Lung (tissue), 11 donors: ENCODE measurements at regions not wholly inside any gene's neighbourhood (a gene's known extent, or its start where the extent isn't known, plus 50 kb on each side); places are given as distances from the start of the nearest gene placed in this dataset.

Experiments
- ATAC-seq: fragments of 200-7000 bp; cut with Tn5 transposase; one replicate; pipeline ENCODE4 v1.9.1; 2020; ENCODE audit warnings: moderate number of reproducible peaks; ENCODE audit not compliant: insufficient read depth, low FRiP score
- DNase-seq, 3 donors: peaks; one replicate each; pipeline ENCODE4 v3.0.0-alpha.2; 2013 to 2017
- H3K27ac ChIP-seq, 2 donors: one replicate each; pipeline ENCODE4 v1.5.1; 2013; ENCODE audit warnings: mild to moderate bottlenecking in 2 of 2, moderate library complexity in 2 of 2, control low read depth in 1 of 2, inconsistent platforms in 1 of 2, low read depth in 1 of 2, low read length in 1 of 2
- H3K27me3 ChIP-seq, 3 donors: one replicate each; pipeline ENCODE4 v1.5.1; 2013; ENCODE audit warnings: low read length in 2 of 3; ENCODE audit not compliant: control insufficient read depth in 3 of 3, insufficient read depth in 3 of 3
- H3K36me3 ChIP-seq, 4 donors: one replicate each; pipeline ENCODE4 v1.5.1; 2013; ENCODE audit warnings: low read length in 4 of 4, mild to moderate bottlenecking in 1 of 4, moderate library complexity in 1 of 4; ENCODE audit not compliant: control insufficient read depth in 4 of 4, insufficient read depth in 4 of 4
- H3K4me1 ChIP-seq, 5 donors: one replicate each; pipeline ENCODE4 v1.5.1; 2013; ENCODE audit warnings: low read length in 5 of 5, mild to moderate bottlenecking in 2 of 5, moderate library complexity in 1 of 5; ENCODE audit not compliant: control insufficient read depth in 5 of 5, insufficient read depth in 5 of 5
- H3K4me3 ChIP-seq: one replicate; pipeline ENCODE4 v1.5.1; 2013; ENCODE audit warnings: mild to moderate bottlenecking, control low read depth, moderate library complexity
- H3K9ac ChIP-seq, 2 donors: one replicate each; pipeline ENCODE4 v1.5.1; 2013; ENCODE audit warnings: low read length in 2 of 2, control low read depth in 1 of 2; ENCODE audit not compliant: insufficient read depth in 1 of 2
- H3K9me3 ChIP-seq, 4 donors: one replicate each; pipeline ENCODE4 v1.5.1; 2013; ENCODE audit warnings: low read length in 3 of 4, mild to moderate bottlenecking in 1 of 4, moderate library complexity in 1 of 4; ENCODE audit not compliant: control insufficient read depth in 4 of 4, insufficient read depth in 3 of 4
- CTCF ChIP-seq: IDR thresholded peaks from 2 replicates; pipeline ENCODE4 v1.5.1; 2012; ENCODE audit warnings: mild to moderate bottlenecking; ENCODE audit errors: control extremely low read depth, extremely low read depth
- WGBS, 2 donors: extraction: QIAGEN DNeasy Blood & Tissue Kit; methylation state at CpG; one replicate each; pipeline ENCODE4 v1.1.7; 2013; 5-methylcytosine and 5-hydroxymethylcytosine counted together
- donor health status: control.
- donor health status: control.
- donor health status: Bipolar disorder and iron deficiency.
- donor health status: healthy.
- donor health status: DM: yes; HTN: yes; CAD: no.

GRCh38 chr2:2848198-2848597, 517.1 kb upstream of the MYT1L start:
- no peak overlapping the region for H3K27ac ChIP-seq

GRCh38 chr2:2847209-2847676, 516.2 kb upstream of the MYT1L start:
- Histone ChIP-seq H3K4me1 (peaks cover 0 to 22% (median 15%) of the 10 kb centered on the region in 5 donors), H3K9ac (no peak overlapping the region), H3K36me3 (no peaks in the 10 kb centered on the region), H3K27me3 (no peaks in the 10 kb centered on the region), H3K4me3 (no peak overlapping the region), H3K9me3 (peaks cover 0 to 4% (median 0%) of the 10 kb centered on the region in 4 donors), H3K27ac (no peak overlapping the region)
- DNase-seq = no peak
- no peak for ATAC-seq
- WGBS, 2 donors = 64 to 73% methylated on average over 5 of the region's 5 CpGs
- TF ChIP-seq CTCF = no peak

More at GRCh38 chr2:2848198-2848597, 517.1 kb upstream of the MYT1L start:
- Histone ChIP-seq H3K9me3 (peaks cover 0 to 4% (median 0%) of the 10 kb centered on the region in 4 donors), H3K4me3 (no peak overlapping the region), H3K9ac (no peak overlapping the region), H3K4me1 (peaks cover 0 to 22% (median 15%) of the 10 kb centered on the region in 5 donors), H3K27me3 (no peaks in the 10 kb centered on the region), H3K36me3 (no peaks in the 10 kb centered on the region)
- TF ChIP-seq CTCF = no peak
- ATAC-seq (no peak), DNase-seq (no peak)
- WGBS, 2 donors = 87 to 94% methylated on average over 6 of the region's 6 CpGs

- H3K9ac ChIP-seq = no peak overlapping the region
- ATAC-seq (no peak), DNase-seq (peak; percentile 63 to 79 (median 63))
- peaks cover 0 to 22% (median 15%) of the 10 kb centered on the region in 5 donors for H3K4me1 ChIP-seq
- 48 to 55% methylated on average over 16 to 17 of the region's 17 CpGs for WGBS, 2 donors
- H3K27me3 ChIP-seq = no peaks in the 10 kb centered on the region
- no peaks in the 10 kb centered on the region for H3K36me3 ChIP-seq
- TF ChIP-seq CTCF = no peak
- no peak overlapping the region for H3K4me3 ChIP-seq
- H3K9me3 ChIP-seq = peaks cover 0 to 3% (median 0%) of the 10 kb centered on the region in 4 donors
- no peak overlapping the region for H3K27ac ChIP-seq
These were observed 515.5 kb upstream of the MYT1L start for GRCh38 chr2:2846332-2847208.
